ENCODE measurements at regions not wholly inside any gene's neighbourhood (a gene's known extent, or its start where the extent isn't known, plus 50 kb on each side); places are given as distances from the start of the nearest gene placed in this dataset.

DNA sequence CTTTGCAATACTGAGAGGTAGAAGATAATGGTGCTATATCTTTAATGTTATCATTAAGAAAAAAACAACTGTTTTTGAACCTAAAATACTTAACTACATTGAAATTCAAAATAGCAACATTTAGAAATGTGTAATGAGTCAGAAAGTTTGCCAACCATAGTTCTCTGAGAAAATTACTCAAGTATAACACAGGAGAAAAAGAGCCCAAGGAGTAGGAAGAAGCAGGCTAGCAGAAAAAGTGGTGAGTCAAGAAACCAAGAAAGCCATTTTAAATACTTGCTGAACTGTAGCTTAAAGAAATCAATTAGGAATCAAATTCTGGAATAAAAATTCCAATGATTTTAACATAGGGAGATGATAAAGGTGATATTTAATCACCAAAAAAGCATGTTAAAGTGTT lies 181.0 kb upstream of the RSPO3 start:
- no peaks in the 10 kb centered on the region for H3K27me3 ChIP-seq (ENCODE audit: control insufficient read depth, insufficient read depth, low read length)
- H3K36me3 ChIP-seq (ENCODE audit: control insufficient read depth, insufficient read depth, low read length) = no peaks in the 10 kb centered on the region
- TF ChIP-seq, protein P1, sequence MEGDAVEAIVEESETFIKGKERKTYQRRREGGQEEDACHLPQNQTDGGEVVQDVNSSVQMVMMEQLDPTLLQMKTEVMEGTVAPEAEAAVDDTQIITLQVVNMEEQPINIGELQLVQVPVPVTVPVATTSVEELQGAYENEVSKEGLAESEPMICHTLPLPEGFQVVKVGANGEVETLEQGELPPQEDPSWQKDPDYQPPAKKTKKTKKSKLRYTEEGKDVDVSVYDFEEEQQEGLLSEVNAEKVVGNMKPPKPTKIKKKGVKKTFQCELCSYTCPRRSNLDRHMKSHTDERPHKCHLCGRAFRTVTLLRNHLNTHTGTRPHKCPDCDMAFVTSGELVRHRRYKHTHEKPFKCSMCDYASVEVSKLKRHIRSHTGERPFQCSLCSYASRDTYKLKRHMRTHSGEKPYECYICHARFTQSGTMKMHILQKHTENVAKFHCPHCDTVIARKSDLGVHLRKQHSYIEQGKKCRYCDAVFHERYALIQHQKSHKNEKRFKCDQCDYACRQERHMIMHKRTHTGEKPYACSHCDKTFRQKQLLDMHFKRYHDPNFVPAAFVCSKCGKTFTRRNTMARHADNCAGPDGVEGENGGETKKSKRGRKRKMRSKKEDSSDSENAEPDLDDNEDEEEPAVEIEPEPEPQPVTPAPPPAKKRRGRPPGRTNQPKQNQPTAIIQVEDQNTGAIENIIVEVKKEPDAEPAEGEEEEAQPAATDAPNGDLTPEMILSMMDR (IDR thresholded peaks at IDR 0.05; ENCODE audit: insufficient read depth, low read length, severe bottlenecking) = no peak
- H3K4me3 ChIP-seq (ENCODE audit: low read depth, low read length) = no peak overlapping the region
- no peak for DNase-seq (ENCODE audit: low read depth)
- no peak for FAIRE-seq

DNA sequence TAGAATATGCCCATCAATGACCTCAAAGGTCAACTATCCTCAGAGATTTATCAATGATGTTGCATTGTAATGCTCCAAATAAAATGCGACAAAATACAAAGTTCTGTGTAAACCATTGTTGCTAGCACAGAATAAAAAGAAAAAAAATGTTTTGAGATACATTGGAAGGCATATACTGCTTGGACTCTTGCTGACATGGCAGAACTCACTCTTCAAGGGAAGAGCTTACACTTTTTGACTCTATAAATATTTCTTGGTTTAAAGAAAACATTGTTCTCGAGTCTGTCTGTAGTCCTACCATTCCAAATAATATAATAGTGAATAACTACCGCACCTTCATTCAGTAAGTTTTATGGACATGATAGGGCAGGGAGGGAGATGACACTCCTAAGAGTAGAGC lies 178.7 kb upstream of the RSPO3 start:
- DNase-seq (ENCODE audit: low read depth) (no peak), FAIRE-seq (no peak)
- Histone ChIP-seq H3K27me3 (ENCODE audit: control insufficient read depth, insufficient read depth, low read length) (no peaks in the 10 kb centered on the region), H3K4me3 (ENCODE audit: low read depth, low read length) (no peak overlapping the region), H3K36me3 (ENCODE audit: control insufficient read depth, insufficient read depth, low read length) (no peaks in the 10 kb centered on the region)
- TF ChIP-seq, protein P1 (IDR thresholded peaks at IDR 0.05; ENCODE audit: insufficient read depth, low read length, severe bottlenecking) = no peak

DNA sequence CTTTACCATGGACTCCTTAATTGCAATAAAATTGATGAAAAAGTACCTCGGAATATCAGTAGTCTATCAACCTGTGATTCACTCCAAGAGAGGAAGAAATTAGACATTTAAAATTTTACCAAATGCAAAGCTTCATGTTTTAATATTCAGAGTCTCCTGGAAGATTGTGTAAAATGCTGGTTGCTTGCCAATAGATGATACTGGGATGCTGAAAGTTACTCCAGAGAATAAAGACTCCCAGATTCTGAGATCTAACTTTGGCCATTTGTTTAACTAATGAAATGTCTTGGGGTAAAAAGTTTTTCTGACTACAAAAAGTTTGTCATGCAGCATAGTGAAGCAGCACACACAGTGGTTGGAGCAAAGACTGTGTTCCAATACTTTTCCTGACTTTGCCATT lies 176.7 kb upstream of the RSPO3 start:
- DNase-seq (ENCODE audit: low read depth) (no peak), FAIRE-seq (no peak)
- TF ChIP-seq, protein P1 (IDR thresholded peaks at IDR 0.05; ENCODE audit: insufficient read depth, low read length, severe bottlenecking) = no peak
- Histone ChIP-seq H3K36me3 (ENCODE audit: control insufficient read depth, insufficient read depth, low read length) (no peaks in the 10 kb centered on the region), H3K4me3 (ENCODE audit: low read depth, low read length) (no peak overlapping the region), H3K27me3 (ENCODE audit: control insufficient read depth, insufficient read depth, low read length) (no peaks in the 10 kb centered on the region)

DNA sequence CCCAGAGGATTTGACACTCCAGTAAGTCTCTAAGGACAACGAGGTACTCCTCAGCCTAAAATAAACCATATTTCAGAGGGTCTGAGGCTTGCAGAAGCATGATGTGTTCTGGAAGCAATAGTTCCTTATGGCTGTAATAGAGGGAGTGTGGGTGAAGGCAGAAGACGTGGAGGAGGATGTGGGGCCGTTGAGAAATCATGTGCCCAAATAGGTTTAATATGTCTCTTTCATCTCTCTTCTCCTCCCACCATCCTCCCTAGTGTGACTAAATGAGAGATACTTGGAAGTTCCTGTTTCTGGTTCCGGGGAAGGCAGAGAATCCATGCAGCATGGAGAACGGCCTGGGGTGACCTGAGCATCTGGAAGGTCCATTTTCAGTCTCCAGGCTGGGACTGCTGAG lies 174.0 kb upstream of the RSPO3 start:
- no peak for FAIRE-seq

DNA sequence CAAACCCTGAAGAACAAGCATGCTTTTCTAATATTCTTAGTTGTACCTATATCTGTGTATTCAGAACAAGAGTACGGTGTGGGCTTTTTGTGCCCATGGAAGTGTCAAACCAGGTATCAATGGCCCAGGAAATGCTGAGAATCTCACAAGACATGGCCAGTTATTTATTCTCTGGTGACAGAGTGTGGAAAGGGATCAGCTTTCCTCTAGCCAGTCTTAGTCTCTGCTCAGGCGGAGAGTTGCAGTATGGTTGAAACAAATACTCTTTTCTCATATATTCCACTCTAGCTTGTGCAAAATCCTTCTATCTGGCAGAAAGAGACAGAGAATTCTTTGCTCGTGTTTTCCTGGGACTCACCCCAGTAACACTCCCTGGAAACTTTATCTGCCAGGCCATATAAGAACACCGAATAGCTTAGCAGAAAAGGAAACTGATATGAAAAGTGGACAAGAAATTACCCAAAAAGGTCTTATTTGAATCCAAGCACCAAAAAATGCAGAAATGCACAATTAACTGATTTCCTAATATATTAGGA lies 173.3 kb upstream of the RSPO3 start:
- Histone ChIP-seq H3K36me3 (ENCODE audit: control insufficient read depth, insufficient read depth, low read length) (no peaks in the 10 kb centered on the region), H3K27me3 (ENCODE audit: control insufficient read depth, insufficient read depth, low read length) (no peaks in the 10 kb centered on the region), H3K4me3 (ENCODE audit: low read depth, low read length) (no peak overlapping the region)
- no peak for FAIRE-seq
- TF ChIP-seq, protein P1 (IDR thresholded peaks at IDR 0.05; ENCODE audit: insufficient read depth, low read length, severe bottlenecking) = no peak
- no peak for DNase-seq (ENCODE audit: low read depth)

More for the DNA sequence above, 174.0 kb upstream of the RSPO3 start:
- Histone ChIP-seq H3K4me3 (ENCODE audit: low read depth, low read length) (no peak overlapping the region), H3K27me3 (ENCODE audit: control insufficient read depth, insufficient read depth, low read length) (no peaks in the 10 kb centered on the region), H3K36me3 (ENCODE audit: control insufficient read depth, insufficient read depth, low read length) (no peaks in the 10 kb centered on the region)
- TF ChIP-seq, protein P1 (IDR thresholded peaks at IDR 0.05; ENCODE audit: insufficient read depth, low read length, severe bottlenecking) = no peak
- DNase-seq (ENCODE audit: low read depth) = no peak

DNA sequence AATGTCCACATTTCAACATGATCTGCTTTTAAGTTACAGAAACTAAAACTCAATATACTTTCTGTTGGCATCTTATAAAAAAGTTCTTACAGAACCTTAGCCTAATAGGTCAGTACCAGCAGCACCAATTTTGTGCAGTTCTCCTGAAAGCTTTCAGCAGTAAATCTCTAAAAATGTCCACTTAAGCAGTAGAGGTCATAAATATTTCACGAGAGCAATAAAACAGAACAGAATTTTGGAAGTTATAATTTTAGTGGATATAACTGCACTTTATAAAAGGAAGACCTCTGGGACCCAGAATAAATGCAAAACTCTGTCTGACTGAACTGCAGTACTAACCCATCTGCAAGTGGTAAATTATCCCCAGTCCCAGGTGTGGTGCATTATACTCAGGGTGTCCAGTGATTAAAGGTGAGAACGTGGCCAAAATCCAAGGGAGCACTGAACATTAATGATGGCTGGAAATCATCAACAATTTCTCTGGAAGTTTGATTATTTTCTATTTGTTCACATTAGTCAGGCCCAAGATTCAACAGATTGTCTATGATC lies 172.6 kb upstream of the RSPO3 start:
- TF ChIP-seq, protein P1 (IDR thresholded peaks at IDR 0.05; ENCODE audit: insufficient read depth, low read length, severe bottlenecking) = no peak
- no peaks in the 10 kb centered on the region for H3K27me3 ChIP-seq (ENCODE audit: control insufficient read depth, insufficient read depth, low read length)
- FAIRE-seq (no peak), DNase-seq (ENCODE audit: low read depth) (no peak)
- H3K4me3 ChIP-seq (ENCODE audit: low read depth, low read length) = no peak overlapping the region
- no peaks in the 10 kb centered on the region for H3K36me3 ChIP-seq (ENCODE audit: control insufficient read depth, insufficient read depth, low read length)

Measured in bronchial epithelial cell (primary cell).